GM12878 (cell line): ENCODE measurements at regions not wholly inside any gene's neighbourhood (a gene's known extent, or its start where the extent isn't known, plus 50 kb on each side); places are given as distances from the start of the nearest gene placed in this dataset.
A peak's percentile ranks its signal among the peaks of the same experiment; 100 is the strongest.

ENCODE experiments used
- ATAC-seq: fragments of 200-7000 bp; cut with Tn5 transposase; 3 replicates; pipeline ENCODE4 v1.9.1; 2020; ENCODE audit warnings: mild to moderate bottlenecking, moderate library complexity
- BruUV-seq: library from RNA; stranded (reverse); fragments of 400-500 nt; replicated peaks from 2 replicates; lab custom pipeline; 2021; lab: Mats Ljungman, UMichigan
- CTCF ChIA-PET: fragments of 300-600 bp; sonication (Branson Sonifier 250); formaldehyde crosslinking; extraction: SDS; loops from one replicate; lab custom pipeline; 2021; ENCODE audit warnings: inconsistent platforms; lab: Yijun Ruan, JAX
- POLR2A ChIA-PET: fragments of 350-600 bp; formaldehyde crosslinking; extraction: SDS; loops from one replicate; lab custom pipeline; 2021; ENCODE audit warnings: inconsistent platforms; lab: Charles Lee
- RAD21 ChIA-PET: fragments of 300-600 bp; sonication (Branson Sonifier 250); formaldehyde crosslinking; loops from one replicate; lab custom pipeline; 2023; ENCODE audit warnings: antibody characterized with exemption; ENCODE audit not compliant: unreplicated experiment; lab: Charles Lee
- SMC1A ChIA-PET: fragments of 300-600 bp; sonication (Branson Sonifier 250); formaldehyde crosslinking; loops from one replicate; lab custom pipeline; 2023; ENCODE audit not compliant: unreplicated experiment, uncharacterized antibody; lab: Charles Lee
- DNase-seq: peaks from one replicate; pipeline ENCODE4 v3.0.0-alpha.2; 2011; ENCODE audit warnings: low read depth, low spot score
- FAIRE-seq: peaks from 3 replicates; lab custom pipeline; 2011; peaks lifted over from hg19 to GRCh38; lab: Jason Lieb, UNC
- H2AFZ ChIP-seq: 2 replicates; pipeline ENCODE4 v1.6.0; 2011; ENCODE audit warnings: low read depth, low read length, control low read depth; ENCODE audit not compliant: control insufficient read depth
- H3K27ac ChIP-seq: 2 replicates; pipeline ENCODE4 v1.5.1; 2011; ENCODE audit warnings: control low read depth; ENCODE audit not compliant: control insufficient read depth, insufficient read depth
- H3K27me3 ChIP-seq, 2 experiments: replicated peaks in 1 of 2; 2 replicates each; pipeline versions ENCODE4 v1.6.0 to v1.6.1; 2011; ENCODE audit warnings: low read length in 1 of 2; ENCODE audit not compliant: control insufficient read depth in 2 of 2, insufficient read depth in 2 of 2
- H3K36me3 ChIP-seq, 2 experiments: 2 replicates each; pipeline ENCODE4 v1.5.1; 2011; ENCODE audit warnings: low read length in 1 of 2; ENCODE audit not compliant: control insufficient read depth in 2 of 2, insufficient read depth in 2 of 2
- H3K4me1 ChIP-seq: 2 replicates; pipeline ENCODE4 v1.6.1; 2011; ENCODE audit warnings: mild to moderate bottlenecking, low read length, moderate library complexity, mixed read lengths; ENCODE audit not compliant: control insufficient read depth, insufficient read depth
- H3K4me2 ChIP-seq: 2 replicates; pipeline ENCODE4 v1.6.0; 2011; ENCODE audit warnings: control low read depth; ENCODE audit not compliant: control insufficient read depth, insufficient read depth
- H3K4me3 ChIP-seq: fragments of 200-600 bp; sonication (generic); 2 replicates; pipeline ENCODE4 v1.5.1; 2016
- H3K79me2 ChIP-seq: 2 replicates; pipeline ENCODE4 v1.6.0; 2011; ENCODE audit warnings: low read length; ENCODE audit not compliant: control insufficient read depth, insufficient read depth
- H3K9ac ChIP-seq: 2 replicates; pipeline ENCODE4 v1.8.0; 2011; ENCODE audit warnings: low read length, control low read depth, mixed read lengths; ENCODE audit not compliant: control insufficient read depth, insufficient read depth
- H3K9me3 ChIP-seq: replicated peaks from 3 replicates; pipeline ENCODE4 v1.5.1; 2011; ENCODE audit warnings: mild to moderate bottlenecking, low read length; ENCODE audit not compliant: control insufficient read depth, insufficient read depth
- H4K20me1 ChIP-seq: 2 replicates; pipeline ENCODE4 v1.6.0; 2011; ENCODE audit not compliant: control insufficient read depth, insufficient read depth
- ASH2L ChIP-seq: fragments of 300-600, 200-600 bp; sonication (generic); IDR thresholded peaks from 2 replicates; pipeline ENCODE4 v1.6.1; 2017; ENCODE audit warnings: low read depth, mild to moderate bottlenecking, borderline replicate concordance
- BRCA1 ChIP-seq: IDR thresholded peaks from 2 replicates; pipeline ENCODE4 v1.6.1; 2011; ENCODE audit warnings: low read depth, low read length, improper control_type of control experiment
- JUND ChIP-seq: IDR thresholded peaks from 2 replicates; pipeline ENCODE4 v1.6.1; 2012; ENCODE audit warnings: low read depth, mild to moderate bottlenecking, low read length, improper control_type of control experiment, moderate library complexity
- KDM1A ChIP-seq: fragments of 200-600 bp; sonication (generic); IDR thresholded peaks from 2 replicates; pipeline ENCODE4 v1.6.1; 2016; ENCODE audit warnings: borderline replicate concordance
- MEF2B ChIP-seq: fragments of 450-650 bp; IDR thresholded peaks from 2 replicates; pipeline ENCODE4 v1.6.1; 2018; ENCODE audit warnings: mild to moderate bottlenecking, moderate library complexity; ENCODE audit not compliant: partially characterized antibody, poor library complexity, severe bottlenecking
- NFYB ChIP-seq: IDR thresholded peaks from 2 replicates; pipeline ENCODE4 v1.6.1; 2011; ENCODE audit warnings: low read depth, mild to moderate bottlenecking, low read length, improper control_type of control experiment, moderate library complexity; ENCODE audit not compliant: insufficient read depth
- YY1 ChIP-seq: IDR thresholded peaks from 2 replicates; pipeline ENCODE4 v1.6.1; 2011; ENCODE audit warnings: low read depth, mild to moderate bottlenecking, low read length
- WGBS: methylation state at CpG from one replicate; pipeline ENCODE4 v1.1.6; 2016; ENCODE audit warnings: low lambda C conversion rate; ENCODE audit not compliant: insufficient replicate concordance, insufficient coverage; ENCODE audit errors: missing lambda C conversion rate; 5-methylcytosine and 5-hydroxymethylcytosine counted together
- in situ Hi-C: fragments of 300-500 bp; cut with MboI; formaldehyde crosslinking; loops from 9 replicates; pipeline ENCODE4 v1.14.3; 2018; ENCODE audit warnings: mixed read lengths
- intact Hi-C: fragments of 100-400 bp; cut with micrococcal nuclease; formaldehyde crosslinking; loops from one replicate; pipeline ENCODE4 v1.14.2; 2022; ENCODE audit not compliant: unreplicated experiment
- TF ChIP-seq, protein P1 (sequence below): fragments of 450-650 bp; formaldehyde crosslinking; IDR thresholded peaks from 2 replicates; pipeline ENCODE4 v1.4.0; 2022; ENCODE audit warnings: mild to moderate bottlenecking, moderate library complexity

DNA sequence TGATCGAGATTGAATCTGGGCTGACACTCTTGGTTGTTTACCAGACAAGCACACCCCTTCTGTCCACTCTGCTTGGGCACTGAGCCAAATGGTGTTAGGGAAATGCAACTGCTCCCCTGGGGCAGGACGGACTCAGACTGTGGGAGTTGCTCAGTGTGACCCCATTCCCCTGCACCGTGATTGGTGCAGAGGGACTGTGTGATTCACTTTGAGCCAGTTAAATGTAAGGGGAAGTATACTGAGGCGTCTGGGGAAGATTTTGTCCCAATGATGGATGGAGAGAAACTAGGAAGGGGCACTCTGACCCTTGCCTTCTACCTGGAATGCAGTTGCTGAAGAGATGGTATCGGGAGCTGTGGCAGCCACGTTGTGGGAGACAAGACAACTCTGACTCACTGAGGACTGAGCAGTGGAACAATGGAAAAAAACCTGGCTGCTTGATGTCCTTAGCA lies 196.0 kb upstream of the ANKRD55 start:
- BruUV-seq = no TSS peak
- H3K27ac ChIP-seq = no peak overlapping the region
- POLR2A ChIA-PET = no interaction called here
- no peak for DNase-seq
- no peaks in the 10 kb centered on the region for H3K4me1 ChIP-seq
- no peaks in the 10 kb centered on the region for H3K79me2 ChIP-seq
- TF ChIP-seq YY1 (no peak), KDM1A (no peak), ASH2L (no peak), NFYB (peak; percentile 52; the same call in 1 of the 2 replicates), BRCA1 (no peak)
- H3K4me3 ChIP-seq = no peak overlapping the region
- H2AFZ ChIP-seq = no peak overlapping the region
- RAD21 ChIA-PET = no interaction called here
- H3K9ac ChIP-seq = no peak overlapping the region
- ATAC-seq = no peak
- no peaks in the 10 kb centered on the region for H4K20me1 ChIP-seq
- in situ Hi-C loops (no loop called here), intact Hi-C loops (no loop called here)
- no peaks in the 10 kb centered on the region for H3K27me3 ChIP-seq
- H3K36me3 ChIP-seq = no peaks in the 10 kb centered on the region
- SMC1A ChIA-PET = interaction anchor here (1.4 kb wide), 2 partner anchors 14 to 17 kb away, joined by 3 to 4 read pairs; no protein-coding TSS in a partner anchor
- no peak for FAIRE-seq
- H3K9me3 ChIP-seq = no peaks in the 10 kb centered on the region; the same call in 2 of the 3 replicates
- no peak overlapping the region for H3K4me2 ChIP-seq
- CTCF ChIA-PET = no interaction called here
- 52% methylated on average over 6 of the region's 6 CpGs for WGBS

DNA sequence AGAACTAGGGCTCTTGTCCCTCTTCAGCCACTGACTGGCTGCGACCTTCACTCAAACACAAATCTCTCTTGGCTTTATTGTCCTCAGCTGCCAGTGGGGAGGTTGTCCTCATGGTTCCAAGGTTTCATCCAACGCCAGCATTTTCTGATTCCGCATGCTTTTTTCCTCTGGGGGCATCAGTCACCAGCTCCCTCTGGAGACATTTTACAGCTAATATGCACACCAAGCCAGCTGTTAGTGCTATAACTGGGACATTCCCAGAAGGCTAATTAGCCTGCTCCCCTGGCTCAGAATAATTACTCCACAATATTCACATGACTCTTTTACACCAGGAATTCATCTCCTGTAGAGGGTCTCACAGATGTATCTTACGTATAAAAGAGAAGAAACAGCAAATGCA lies 193.6 kb upstream of the ANKRD55 start:
- Histone ChIP-seq H3K27ac (no peak overlapping the region), H3K9me3 (no peaks in the 10 kb centered on the region; the same call in 2 of the 3 replicates), H3K36me3 (no peaks in the 10 kb centered on the region), H3K9ac (no peak overlapping the region), H3K4me3 (no peak overlapping the region), H3K79me2 (no peaks in the 10 kb centered on the region), H3K4me1 (no peaks in the 10 kb centered on the region), H3K27me3 (no peaks in the 10 kb centered on the region), H4K20me1 (no peaks in the 10 kb centered on the region), H3K4me2 (no peak overlapping the region), H2AFZ (no peak overlapping the region)
- POLR2A ChIA-PET = no interaction called here
- CTCF ChIA-PET = no interaction called here
- in situ Hi-C loops = no loop called here
- 68% methylated on average over 4 of the region's 4 CpGs for WGBS
- no peak for ATAC-seq
- no peak for DNase-seq
- TF ChIP-seq, protein P1, sequence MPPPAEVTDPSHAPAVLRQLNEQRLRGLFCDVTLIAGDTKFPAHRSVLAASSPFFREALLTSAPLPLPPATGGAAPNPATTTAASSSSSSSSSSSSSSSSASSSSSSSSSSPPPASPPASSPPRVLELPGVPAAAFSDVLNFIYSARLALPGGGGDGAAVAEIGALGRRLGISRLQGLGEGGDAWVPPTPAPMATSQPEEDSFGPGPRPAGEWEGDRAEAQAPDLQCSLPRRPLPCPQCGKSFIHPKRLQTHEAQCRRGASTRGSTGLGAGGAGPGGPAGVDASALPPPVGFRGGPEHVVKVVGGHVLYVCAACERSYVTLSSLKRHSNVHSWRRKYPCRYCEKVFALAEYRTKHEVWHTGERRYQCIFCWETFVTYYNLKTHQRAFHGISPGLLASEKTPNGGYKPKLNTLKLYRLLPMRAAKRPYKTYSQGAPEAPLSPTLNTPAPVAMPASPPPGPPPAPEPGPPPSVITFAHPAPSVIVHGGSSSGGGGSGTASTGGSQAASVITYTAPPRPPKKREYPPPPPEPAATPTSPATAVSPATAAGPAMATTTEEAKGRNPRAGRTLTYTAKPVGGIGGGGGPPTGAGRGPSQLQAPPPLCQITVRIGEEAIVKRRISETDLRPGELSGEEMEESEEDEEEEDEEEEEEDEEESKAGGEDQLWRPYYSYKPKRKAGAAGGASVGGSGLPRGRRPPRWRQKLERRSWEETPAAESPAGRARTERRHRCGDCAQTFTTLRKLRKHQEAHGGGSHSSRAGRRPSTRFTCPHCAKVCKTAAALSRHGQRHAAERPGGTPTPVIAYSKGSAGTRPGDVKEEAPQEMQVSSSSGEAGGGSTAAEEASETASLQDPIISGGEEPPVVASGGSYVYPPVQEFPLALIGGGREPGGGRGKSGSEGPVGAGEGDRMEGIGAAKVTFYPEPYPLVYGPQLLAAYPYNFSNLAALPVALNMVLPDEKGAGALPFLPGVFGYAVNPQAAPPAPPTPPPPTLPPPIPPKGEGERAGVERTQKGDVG = no peak
- no peak for TF ChIP-seq JUND
- no peak for TF ChIP-seq MEF2B
- no TSS peak for BruUV-seq
- intact Hi-C loops = no loop called here
- no peak for FAIRE-seq
- SMC1A ChIA-PET = interaction anchor here (1.0 kb wide), 1 partner anchor 11 kb away, joined by 4 read pairs; no protein-coding TSS in a partner anchor
- RAD21 ChIA-PET = no interaction called here
